HG03280 (cell line): ENCODE measurements at regions not wholly inside any gene's neighbourhood (a gene's known extent, or its start where the extent isn't known, plus 50 kb on each side); places are given as distances from the start of the nearest gene placed in this dataset.
"Not testable (repeated sequence)": the region's sequence is repeated elsewhere in the genome, so short reads cannot be mapped to it uniquely, and the experiment has no call there.

Experiments
- ATAC-seq: cut with Tn5 transposase; IDR thresholded peaks from one replicate; pipeline ENCODE4 v1.9.1; 2021; ENCODE audit warnings: mild to moderate bottlenecking, moderate library complexity; ENCODE audit not compliant: unreplicated experiment

DNA sequence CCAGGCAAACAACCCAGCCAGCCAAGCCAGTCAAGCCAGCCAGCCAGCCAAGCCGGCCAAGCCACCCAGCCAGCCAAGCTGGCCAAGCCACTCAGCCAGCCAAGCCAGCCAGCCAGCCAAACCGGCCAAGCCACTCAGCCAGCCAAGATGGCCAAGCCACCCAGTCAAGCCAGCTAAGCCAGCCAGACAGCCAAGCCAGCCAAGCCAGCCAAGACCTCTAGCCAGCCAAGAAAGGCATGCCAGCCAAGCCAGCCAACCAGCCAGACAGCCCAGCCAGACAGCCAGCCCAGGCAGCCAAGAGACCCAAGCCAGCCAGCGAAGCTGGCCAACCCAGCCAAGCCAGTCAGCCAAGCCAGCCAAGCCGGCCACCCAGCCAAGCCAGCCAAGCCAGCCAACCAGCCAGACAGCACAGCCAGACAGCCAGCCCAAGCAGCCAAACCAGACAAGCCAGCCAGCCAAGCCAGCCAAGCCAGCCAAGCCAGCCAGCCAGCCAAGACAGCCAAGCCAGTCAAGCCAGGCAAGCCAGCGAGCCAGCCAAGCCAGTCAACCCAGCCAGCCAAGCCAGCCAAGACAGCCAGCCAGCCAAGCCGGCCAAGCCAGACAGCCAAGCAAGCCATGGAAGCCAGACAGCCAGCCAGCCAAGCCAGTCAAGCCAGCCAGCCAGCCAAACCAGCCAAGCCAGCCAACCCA is 1598.0 kb downstream of the RPIA start:
- ATAC-seq: not testable (repeated sequence)

DNA sequence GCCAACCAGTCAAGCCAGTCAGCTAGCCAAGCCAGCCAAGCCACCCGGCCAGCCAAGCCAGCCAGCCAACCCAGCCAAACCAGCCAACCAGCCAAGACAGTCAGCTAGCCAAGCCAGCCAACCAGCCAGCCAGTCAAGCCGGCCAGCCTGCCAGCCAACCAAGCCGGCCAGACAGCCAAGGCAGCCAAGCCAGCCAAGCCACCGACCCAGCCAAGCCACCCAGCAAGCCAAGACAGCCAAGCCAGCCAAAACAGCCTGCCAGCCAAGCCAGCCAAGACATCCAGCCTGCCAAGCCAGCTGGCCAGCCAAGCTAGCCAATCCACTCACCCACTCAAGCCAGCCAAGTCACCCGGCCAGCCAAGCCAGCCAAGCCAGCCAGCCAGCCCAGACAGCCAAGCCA is 1599.2 kb downstream of the RPIA start:
- ATAC-seq: not testable (repeated sequence)

DNA sequence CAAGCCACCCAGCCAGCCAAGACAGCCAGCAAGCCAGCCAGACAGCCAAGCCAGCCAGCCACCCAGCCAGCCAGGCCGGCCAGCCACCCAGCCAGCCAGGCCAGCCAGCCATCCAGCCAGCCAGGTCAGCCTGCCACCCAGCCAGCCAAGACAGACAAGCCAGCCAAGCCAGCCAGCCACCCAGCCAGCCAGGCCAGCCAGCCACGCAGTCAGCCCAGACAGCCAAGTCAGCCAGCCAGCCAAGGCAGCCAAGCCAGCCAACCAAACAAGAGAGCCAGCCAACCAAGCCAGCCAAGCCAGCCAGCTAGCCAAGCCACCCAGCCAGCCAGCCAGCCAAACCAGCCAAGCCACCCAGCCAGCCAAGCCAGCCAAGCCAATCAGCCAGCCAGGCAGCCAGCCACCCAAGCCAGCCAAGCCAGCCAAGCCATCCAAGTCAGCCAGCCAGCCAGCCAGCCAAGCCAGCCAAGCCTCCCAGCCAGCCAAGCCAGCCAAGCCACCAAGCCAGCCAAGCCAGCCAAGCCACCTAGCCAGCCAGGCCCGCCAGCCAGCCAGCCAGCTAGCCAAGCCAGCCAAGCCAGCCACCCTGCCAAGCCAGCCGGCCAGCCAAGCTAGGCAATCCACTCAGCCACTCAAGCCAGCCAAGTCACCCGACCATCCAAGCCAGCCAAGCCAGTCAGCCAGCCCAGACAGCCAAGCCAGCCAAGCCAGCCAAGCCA is 1599.9 kb downstream of the RPIA start:
- not testable (repeated sequence) for ATAC-seq

DNA sequence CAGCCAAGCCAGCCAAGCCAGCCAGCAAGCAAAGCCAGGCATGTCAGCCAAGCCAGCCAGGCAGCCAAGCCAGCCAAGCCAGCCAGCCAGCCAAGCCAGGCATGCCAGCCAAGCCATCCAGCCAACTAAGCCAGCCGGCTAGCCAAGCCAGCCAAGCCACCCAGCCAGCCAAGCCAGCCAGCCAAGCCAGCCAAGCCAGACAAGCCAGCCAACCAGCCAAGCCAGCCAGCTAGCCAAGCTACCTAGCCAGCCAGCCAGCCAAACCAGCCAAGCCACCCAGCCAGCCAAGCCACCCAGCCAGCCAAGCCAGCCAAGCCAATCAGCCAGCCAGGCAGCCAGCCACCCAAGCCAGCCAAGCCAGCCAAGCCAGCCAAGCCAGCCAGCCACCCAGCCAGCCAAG is 1600.5 kb downstream of the RPIA start:
- not testable (repeated sequence) for ATAC-seq

DNA sequence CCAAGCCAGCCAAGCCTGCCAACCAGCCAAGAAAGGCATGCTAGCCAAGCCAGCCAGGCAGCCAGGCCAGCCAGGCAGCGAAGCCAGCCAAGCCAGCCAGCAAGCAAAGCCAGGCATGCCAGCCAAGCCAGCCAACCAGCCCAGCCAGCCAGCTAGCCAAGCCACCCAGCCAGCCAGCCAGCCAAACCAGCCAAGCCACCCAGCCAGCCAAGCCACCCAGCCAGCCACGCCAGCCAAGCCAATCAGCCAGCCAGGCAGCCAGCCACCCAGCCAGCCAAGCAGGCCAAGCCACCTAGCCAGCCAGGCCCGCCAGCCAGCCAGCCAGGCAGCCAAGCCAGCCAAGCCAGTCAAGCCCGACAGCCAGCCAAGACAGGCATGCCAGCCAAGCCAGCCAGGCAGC is 1601.0 kb downstream of the RPIA start:
- not testable (repeated sequence) for ATAC-seq

DNA sequence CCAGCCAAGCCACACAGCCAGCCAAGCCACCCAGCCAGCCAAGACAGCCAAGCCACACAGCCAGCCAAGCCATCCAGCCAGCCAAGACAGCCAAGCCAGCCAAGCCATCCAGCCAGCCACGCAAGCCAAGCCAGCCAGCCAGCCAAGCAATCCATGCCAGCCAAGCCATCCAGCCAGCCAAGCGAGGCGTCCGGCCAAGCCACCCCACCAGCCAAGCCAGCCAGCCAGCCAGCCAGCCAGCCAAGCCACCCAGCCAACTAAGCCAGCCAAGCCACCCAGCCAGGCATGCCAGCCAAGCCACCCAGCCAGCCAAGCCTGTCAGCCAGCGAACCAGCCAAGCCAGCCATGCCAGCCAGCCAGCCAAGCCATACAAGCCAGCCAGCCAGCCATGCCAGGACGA is 1601.8 kb downstream of the RPIA start:
- not testable (repeated sequence) for ATAC-seq

DNA sequence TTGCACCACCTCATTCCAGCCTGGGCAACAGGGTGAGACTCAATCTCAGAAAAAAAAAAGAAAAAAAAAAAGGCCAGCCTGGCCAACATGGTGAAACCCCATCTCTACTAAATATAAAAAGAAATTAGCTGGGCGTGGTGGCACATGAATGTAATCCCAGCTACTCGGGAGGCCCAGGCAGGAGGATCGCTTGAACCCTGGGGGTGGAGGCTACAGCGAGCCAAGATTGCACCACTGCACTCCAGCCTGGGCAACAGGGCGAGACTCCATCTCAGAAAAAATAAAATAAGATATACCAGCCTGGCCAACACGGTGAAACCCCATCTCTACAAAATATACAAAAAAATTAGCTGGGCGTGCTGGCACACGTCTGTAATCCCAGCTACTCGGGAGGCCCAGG is 1602.3 kb downstream of the RPIA start:
- not testable (repeated sequence) for ATAC-seq

DNA sequence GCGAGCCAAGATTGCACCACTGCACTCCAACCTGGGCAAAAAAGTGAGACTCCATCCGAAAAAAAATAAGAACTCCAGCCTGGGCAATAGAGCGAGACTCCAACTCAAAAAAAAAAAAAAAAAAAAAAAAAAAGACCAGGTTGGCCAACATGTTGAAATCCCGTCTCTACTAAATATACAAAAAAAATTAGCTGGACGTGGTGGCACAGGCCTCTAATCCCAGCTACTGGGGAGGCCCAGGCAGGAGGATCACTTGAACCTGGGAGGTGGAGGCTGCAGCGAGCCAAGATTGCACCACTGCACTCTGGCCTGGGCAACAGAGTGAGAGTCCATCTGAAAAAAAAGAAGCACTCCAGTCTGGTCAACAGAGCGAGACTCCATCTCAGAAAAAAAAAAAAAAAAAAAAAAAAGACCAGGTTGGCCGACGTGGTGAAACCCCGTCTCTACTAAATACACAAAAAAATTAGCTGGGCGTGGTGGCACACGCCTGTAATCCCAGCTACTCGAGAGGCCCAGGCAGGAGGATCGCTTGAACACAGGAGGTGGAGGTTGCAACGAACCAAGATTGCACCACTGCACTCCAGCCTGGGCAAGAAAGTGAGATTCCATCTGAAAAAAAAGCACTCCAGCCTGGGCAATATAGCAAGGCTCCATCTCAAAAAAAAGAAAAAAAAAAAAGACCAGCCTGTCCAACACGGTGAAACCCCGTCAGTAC is 1603.7 kb downstream of the RPIA start:
- not testable (repeated sequence) for ATAC-seq

DNA sequence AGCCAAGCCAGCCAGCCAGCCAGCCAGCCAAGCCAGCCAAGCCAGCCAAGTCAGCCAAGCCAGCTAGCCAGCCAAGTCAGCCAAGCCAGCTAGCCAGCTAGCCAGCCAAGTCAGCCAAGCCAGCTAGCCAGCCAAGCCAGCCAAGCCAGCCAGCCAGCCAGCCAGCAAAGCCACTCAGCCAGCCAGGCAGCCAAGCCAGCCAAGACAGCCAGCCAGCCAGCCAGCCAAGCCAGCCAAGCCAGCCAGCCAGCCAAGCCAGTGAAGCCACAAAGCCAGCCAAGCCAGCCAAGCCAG is 1605.0 kb downstream of the RPIA start:
- ATAC-seq: not testable (repeated sequence)

DNA sequence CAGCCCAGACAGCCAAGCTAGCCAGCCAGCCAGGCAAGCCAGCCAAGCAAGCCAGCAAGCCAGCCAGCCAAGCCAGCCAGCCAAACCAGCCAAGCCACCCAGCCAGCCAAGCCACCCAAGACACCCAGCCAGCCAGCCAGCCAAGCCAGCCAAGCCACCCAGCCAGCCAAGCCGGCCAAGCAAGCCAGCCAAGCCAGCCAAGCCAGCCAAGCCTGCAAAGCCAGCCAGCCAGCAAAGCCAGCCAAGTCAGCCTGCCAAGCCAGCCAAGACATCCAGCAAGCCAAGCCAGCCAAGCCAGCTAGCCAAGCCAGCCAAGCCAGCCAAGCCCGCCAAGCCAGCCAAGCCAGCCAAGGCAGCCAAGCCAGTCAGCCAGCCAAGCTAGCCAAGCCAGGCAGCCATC is 1606.2 kb downstream of the RPIA start:
- not testable (repeated sequence) for ATAC-seq

DNA sequence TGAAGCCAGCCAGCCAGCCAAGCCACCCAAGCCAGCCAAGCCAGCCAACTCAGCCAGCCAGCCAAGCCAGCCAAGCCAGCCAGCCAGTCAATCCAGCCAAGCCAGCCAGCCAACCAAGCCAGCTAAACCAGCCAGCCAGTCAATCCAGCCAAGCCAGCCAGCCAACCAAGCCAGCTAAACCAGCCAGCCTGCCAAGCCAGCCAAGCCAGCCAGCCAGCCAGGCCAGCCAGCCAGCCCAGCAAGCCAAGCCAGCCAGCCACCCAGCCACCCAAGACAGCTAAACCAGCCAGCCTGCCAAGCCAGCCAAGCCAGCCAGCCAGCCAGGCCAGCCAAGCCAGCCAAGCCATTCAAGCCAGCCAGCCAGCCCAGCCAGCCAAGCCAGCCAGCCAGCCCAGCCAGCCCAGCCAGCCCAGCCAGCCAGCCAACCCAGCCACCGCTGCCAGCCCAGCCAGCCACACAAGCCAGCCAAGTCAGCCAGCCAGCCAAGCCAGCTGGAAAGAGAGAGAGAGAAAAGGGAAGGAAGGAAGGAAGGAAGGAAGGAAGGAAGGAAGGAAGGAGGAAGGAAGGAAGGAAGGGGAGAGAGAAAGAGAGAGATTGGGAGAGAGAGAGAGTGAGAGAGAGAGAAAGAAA is 1606.8 kb downstream of the RPIA start:
- not testable (repeated sequence) for ATAC-seq

DNA sequence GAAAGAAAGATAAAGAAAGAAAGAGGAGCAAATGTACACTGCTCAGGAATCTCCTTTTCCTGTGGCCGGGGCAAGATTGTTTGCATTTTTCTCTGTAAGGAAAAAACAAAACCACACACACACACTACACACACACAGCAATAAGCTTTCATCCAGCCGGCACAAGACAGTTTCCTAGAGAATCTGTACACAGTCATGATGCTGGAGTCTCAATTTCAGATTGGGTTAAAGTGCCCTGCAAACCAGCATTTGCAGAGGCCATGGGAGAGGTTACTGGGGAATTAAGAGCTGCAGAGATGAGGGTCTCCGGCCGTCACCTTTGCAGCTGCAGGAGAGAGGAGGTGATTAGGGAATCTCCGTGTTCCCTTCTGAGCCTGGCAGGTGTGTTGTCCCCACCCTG is 1607.5 kb downstream of the RPIA start:
- ATAC-seq: not testable (repeated sequence)

DNA sequence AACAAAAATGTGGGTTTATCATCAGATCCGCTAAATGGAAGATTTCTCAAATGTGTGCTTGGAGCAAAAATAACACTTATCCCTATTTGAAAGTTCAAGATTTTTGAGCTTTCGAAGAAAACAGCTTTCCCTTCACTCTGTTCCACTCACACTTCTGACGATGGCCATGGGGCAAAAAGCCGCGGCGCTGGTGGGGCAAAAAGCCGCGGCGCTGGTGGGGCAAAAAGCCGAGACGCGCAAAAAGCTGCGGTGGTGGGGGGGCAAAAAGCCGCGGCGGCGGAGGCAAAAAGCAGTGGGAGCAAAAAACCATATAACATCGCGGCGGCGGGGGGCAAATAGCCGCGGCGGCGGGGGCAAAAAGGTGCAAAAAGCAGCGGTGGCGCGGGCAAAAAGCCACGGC is 1631.5 kb downstream of the RPIA start:
- not testable (repeated sequence) for ATAC-seq

DNA sequence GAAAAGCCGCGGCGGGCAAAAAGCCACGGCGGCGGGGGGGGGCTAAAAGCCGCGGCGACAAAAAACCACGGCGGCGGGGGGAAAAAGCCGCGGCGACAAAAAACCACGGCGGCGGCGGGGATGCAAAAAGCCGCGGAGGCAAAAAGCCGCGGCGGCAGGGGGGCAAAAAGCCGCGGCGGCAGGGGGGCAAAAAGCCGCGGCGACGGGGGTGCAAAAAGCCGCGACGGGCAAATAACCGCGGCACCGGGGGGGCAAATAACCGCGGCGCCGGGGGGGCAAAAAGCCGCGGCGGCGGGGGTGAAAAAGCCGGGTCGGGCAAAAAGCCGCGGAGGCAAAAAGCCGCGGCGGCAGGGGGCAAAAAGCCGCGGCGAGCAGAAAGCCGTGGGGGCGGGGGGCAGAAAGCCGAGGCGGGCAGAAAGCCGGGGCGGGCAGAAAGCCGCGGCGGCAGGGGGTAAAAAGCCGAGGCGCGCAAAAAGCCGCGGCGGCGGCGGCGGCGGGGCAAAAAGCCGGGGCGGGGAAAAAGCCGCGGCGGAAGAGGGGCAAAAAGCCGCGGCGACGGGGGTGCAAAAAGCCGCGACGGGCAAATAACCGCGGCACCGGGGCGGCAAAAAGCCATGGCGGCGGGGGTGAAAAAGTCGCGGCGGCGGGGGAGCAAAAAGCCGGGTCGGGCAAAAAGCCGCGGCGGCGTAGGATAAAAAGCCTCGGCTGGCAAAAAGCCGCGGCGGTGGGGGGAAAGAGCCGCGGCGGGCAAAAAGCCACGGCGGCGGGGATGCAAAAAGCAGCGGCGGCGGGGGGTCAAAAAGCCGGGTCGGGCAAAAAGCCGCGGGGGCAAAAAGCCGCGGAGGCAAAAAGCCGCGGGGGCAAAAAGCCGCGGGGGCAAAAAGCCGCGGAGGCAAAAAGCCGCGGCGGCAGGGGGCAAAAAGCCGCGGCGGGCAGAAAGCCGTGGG is 1632.4 kb downstream of the RPIA start:
- not testable (repeated sequence) for ATAC-seq

DNA sequence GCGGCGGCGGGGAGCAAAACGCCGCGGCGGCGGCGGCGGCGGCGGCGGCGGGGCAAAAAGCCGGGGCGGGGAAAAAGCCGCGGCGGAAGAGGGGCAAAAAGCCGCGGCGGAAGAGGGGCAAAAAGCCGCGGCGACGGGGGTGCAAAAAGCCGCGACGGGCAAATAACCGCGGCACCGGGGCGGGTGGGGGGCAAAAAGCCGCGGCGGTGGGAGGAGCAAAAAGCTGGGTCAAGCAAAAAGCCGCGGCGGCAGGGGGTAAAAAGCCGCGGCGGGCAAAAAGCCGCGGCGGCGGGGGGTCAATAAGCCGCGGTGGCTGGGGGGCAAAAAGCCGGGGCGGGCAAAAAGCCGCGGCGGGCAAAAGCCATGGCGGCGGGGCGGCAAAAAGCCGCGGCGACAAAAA is 1633.2 kb downstream of the RPIA start:
- ATAC-seq: not testable (repeated sequence)

DNA sequence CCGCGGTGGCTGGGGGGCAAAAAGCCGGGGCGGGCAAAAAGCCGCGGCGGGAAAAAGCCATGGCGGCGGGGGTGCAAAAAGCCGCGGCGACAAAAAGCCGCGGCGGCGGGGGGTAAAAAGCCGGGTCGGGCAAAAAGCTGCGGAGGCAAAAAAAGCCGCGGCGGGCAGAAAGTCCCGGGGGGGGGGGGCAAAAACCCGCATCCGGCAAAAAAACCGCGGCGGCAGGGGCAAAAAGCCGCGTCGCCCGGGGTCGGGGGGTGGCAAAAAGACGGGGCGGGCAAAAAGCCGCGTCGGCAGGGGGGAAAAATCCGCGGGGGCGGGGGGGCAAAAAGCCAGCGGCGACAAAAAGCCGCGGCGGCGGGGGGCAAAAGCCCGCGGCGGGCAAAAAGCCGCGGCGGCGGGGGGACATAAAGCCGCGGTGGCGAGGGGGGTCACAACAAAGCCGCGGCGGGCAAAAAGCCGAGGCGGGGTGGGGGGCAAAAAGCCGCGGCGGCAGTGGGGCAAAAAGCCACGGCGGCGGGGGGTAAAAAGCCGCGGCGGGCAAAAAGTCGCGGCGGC is 1634.4 kb downstream of the RPIA start:
- ATAC-seq: not testable (repeated sequence)

DNA sequence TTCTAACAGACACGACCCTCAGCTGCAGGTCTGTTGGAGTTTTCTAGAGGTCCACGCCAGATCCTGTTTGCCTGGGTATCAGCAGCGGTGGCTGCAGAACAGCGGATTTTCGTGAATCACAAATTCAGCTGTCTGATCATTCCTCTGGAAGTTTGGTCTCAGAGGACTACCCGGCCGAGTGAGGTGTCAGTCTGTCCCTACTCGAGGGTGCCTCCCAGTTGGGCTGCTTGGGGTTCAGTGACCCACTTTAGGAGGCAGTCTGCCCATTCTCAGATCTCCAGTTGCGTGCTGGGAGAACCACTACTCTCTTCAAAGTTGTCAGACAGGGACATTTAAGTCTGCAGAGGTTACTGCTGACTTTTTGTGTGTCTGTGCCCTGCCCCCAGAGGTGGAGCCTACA is 1664.1 kb downstream of the RPIA start:
- ATAC-seq: not testable (repeated sequence)

DNA sequence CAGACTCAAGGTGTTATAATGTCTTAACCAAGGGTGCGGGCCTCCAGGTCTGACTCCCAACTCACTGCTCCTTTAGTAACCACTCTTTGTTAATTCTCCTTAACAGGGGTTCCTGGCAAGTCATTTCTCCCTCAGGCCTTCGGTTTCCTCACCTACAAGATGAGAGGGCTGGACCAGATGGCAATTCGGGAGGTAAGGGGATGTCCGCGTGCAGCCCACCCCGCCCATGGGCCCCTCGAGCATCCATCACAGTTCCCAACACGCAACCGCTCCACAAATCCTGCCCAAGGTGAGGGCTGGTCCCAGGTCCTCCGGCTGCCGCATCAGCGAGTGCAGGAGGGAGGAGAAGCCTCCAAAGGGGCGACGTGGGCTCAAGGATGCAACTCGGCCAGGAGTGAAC is 1667.9 kb downstream of the RPIA start:
- not testable (repeated sequence) for ATAC-seq

DNA sequence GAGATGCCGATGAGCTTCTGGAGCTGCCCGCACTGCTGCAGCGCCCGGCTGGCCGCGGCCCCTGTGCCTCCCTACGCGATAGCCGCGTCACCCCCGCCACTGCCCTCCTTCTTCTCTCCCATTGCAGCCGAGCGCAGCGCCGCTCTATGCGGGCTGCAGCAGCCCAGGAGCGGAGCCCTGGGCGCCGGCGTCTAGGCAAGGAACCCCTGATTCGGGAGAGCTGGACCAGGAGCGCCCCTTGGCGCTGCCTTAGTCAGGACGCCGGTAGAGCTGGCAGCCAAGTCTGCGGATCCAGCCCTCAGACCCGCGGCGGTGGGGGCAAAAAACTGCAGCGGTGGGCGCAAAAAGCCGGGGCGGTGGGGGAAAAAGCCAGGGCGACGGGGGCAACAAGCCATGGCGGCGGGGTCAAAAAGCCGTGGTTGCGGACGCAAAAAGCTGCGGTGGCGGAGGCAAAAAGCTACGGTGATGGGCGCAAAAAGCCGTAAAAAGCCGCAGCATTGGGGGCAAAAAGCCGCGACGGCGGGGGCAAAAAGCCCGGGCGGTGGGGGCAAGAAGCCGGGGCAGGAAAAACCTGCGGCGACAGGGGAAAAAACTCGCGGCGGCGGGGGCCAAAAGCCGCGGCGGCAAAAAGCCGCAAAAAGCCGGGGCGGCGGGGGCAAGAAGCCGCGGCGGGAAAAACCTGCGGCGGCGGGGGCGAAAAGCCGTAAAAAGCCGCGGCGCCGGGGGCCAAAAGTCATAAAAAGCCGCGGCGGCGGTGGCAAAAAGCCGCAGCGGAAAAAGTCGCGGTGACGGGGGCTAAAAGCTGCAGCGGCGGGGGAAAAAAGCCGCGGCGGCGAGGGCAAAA is 1668.6 kb downstream of the RPIA start:
- ATAC-seq: not testable (repeated sequence)
